ENCODE measurements at regions not wholly inside any gene's neighbourhood (a gene's known extent, or its start where the extent isn't known, plus 50 kb on each side); places are given as distances from the start of the nearest gene placed in this dataset.
"Not testable (repeated sequence)": the region's sequence is repeated elsewhere in the genome, so short reads cannot be mapped to it uniquely, and the experiment has no call there.

GRCh38 chr9:95391271-95391670 is 73.8 kb upstream of the FANCC start:
- not testable (repeated sequence) for DNase-seq (ENCODE audit: low spot score)

DNA sequence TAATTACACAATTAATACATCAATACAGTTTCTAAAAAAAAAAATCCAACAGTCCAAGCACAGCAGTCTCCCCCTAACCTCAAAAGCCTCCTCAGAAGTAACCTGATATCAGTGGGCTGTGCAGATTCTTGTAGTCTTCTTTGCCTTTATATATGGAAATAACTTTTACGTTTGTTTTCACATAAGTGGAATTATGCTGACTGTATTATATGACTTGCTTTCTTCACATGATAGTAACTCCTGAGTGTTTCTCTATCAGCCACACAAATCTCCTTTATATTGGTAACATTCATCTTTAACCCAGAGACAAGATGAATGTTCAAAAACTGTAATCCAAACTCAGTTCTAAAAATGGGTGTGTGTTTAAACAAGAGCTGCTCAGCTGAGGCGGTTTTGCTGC is 71.9 kb upstream of the FANCC start:
- no peak for DNase-seq (ENCODE audit: low spot score)

DNA sequence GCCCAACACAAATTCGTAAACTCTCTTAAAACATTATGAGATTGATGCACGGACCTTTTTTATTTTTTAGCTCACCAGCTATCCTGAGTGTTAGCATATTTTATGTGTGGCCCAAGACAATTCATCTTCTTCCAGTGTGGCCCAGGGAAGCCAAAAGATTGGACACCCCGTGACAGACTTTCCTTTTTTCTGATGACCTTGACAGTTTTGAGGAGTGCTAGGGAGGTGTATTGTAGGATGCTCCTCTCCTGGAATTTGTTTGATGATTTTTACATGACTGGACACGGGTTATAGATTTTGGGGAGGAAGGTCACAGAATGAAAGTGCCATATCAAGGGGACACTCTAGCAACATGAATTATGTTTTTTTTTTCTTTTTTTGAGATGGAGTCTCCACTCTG is 69.3 kb upstream of the FANCC start:
- DNase-seq (ENCODE audit: low spot score) = no peak

GRCh38 chr9:95385521-95385920 is 68.0 kb upstream of the FANCC start:
- DNase-seq (ENCODE audit: low spot score) = no peak

DNA sequence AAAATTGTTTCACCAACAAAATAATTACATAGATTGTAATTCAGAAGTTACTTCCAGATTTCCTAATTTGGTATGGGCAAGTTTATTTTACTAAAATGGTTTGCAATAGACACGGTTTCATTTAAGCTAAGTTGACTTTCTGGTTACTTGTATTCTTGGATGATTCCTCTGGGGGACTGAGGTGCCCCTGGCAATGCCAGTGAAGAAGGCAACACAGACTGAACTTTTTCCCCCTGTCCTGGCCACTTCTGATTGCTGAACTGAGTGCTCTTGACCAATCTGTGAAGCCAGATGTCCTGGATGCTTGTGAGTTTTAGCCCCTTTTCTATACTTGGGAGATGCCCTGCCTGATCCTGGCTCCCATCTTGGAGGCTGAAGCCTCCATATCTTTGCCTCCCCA is 66.3 kb upstream of the FANCC start:
- no peak for DNase-seq (ENCODE audit: low spot score)

GRCh38 chr9:95383185-95383676 is 65.7 kb upstream of the FANCC start:
- peak; percentile 56 for DNase-seq (ENCODE audit: low spot score)

- no peak for DNase-seq (ENCODE audit: low spot score)
Observed at GRCh38 chr9:95382433-95382832, 64.9 kb upstream of the FANCC start.

- DNase-seq (ENCODE audit: low spot score) = peak; percentile 35
Observed at GRCh38 chr9:95381221-95381620, 63.7 kb upstream of the FANCC start.

DNA sequence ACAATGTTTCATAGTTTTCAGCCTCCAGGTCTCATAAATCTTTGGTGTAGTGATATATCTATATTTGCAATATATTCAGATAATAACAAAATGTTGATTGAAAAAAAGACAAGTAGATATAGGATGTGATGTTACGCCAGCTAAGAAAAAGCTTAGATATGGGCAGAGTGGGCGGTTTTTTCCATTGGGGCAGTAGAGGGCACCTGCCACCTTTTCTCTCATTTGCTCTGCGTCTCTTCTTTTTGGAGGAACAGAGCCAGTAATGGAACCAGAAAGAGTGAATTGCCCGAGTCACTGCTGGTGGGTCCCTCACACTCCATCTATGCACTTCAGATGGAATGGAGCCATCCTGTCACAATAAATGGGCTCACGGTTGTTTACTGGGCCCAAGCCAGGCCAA is 62.1 kb upstream of the FANCC start:
- DNase-seq (ENCODE audit: low spot score) = no peak

DNA sequence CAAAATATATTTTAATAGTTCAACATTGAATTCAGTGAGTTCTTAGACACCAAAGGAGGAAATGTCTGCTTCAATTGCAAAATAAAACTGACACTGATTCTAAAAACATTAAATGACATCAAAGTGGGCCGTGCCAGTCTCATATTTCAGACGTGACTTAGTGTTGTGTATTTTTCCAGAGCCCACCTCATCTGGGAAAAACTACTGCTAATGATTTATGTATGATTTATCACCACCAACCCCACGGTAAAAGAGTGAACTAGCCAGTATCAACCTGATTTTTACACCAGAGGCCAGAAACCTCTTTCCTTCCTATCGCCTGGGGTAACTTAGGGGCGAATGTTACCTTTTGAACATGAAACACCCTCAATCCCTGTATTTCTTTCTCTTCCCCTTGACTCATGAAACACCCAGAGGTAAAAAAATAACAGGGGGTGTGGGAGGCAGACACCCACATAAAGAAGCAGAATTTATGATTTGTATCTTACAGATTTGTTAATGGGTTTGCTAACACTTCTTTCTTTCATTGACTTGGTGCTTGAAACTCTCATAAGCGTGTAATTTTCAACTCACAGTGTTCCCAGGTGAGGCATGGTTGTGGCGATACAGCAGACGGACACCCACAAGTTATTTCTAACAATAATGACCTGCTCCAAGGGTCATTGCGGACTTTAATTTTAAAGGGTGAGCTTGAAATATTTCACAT is 56.4 kb upstream of the FANCC start:
- DNase-seq (ENCODE audit: low spot score) = no peak

DNA sequence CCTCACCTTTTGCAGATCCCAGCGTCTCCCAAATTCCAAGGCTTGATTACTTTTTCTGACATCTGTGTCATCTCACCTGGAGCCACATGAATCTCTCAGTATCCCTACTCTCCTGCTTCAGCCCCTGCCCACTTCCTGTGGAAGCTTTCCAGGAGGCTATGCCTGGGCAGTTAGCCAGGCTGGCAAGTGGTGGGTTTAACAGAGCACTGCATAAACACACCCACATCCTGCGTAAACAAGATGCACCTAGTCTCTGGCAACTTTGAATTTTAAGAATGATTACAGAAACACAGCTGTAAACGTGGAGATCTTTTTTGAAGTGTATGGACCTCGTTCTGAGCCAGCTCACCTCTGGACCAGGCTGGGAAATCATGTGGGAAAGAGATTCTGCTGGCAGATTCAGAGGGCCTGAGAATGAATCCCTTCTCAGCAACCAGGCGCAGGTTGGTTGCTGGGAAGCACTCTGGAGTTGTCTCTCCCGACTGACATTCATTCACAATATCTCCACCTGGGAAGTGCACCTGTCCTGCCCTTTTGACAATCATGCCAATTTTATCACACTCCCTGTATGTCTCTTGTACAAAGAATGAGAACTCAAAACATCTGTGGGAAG is 55.7 kb upstream of the FANCC start:
- DNase-seq (ENCODE audit: low spot score) = no peak

DNA sequence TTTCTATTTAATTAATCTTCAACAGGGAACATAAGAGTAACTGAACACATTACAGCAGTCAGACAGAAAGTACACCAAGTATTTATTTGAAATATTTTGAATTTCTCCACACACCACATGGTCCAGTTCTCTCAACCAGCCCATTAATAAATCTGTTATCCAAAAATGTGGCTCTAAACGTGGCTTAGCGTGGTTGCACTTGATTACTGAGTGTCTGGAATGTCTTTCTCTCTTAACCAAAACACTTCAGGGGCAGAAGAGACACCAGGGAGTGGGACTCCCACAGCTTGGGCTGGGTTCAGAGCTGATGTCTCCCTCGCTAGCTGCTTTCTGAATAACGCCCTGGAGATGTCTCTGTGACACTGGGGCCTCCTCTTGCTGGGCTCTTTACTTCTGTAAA is 52.6 kb upstream of the FANCC start:
- DNase-seq (ENCODE audit: low spot score) = peak; percentile 52

- no peak for DNase-seq (ENCODE audit: low spot score)
Observed at GRCh38 chr9:95368377-95369160, 51.1 kb upstream of the FANCC start.

All from AG20443 (cell line).